Pancreas (tissue), 10 donors: ENCODE measurements at regions not wholly inside any gene's neighbourhood (a gene's known extent, or its start where the extent isn't known, plus 50 kb on each side); places are given as distances from the start of the nearest gene placed in this dataset.

ENCODE experiments used
- ATAC-seq, 4 donors: fragments of 200-7000 bp; cut with Tn5 transposase; one replicate each; pipeline versions ENCODE4 v1.8.0 to v1.9.1; 2020; ENCODE audit warnings: mild to moderate bottlenecking in 4 of 4, moderate library complexity in 4 of 4
- DNase-seq, 6 donors: peaks; one replicate each; pipeline ENCODE4 v3.0.0-alpha.2; 2020
- FAIRE-seq: peaks from 2 replicates; lab custom pipeline; 2012; peaks lifted over from hg19 to GRCh38; lab: Jason Lieb, UNC
- H3K27ac ChIP-seq, 4 donors: fragments of 200-600 bp; sonication (generic); 1 replicate in 3 of 4; 2 replicates in 1 of 4; pipeline versions ENCODE4 v1.5.0 to v1.8.0; 2020
- H3K27me3 ChIP-seq, 4 donors: fragments of 200-600 bp; one replicate each; pipeline ENCODE4 v1.8.0; 2021
- H3K36me3 ChIP-seq, 3 donors: fragments of 200-600 bp; sonication (generic) in 1 of 3; one replicate each; pipeline versions ENCODE4 v1.5.0 to v1.8.0; 2020 to 2021
- H3K4me1 ChIP-seq, 3 donors: fragments of 200-600 bp; one replicate each; pipeline ENCODE4 v1.8.0; 2021
- H3K4me3 ChIP-seq, 4 donors: fragments of 200-600 bp; sonication (generic) in 2 of 4; one replicate each; pipeline versions ENCODE4 v1.5.0 to v1.8.0; 2020 to 2021
- H3K9me3 ChIP-seq, 4 donors: fragments of 200-600 bp; one replicate each; pipeline ENCODE4 v1.8.0; 2021
- CTCF ChIP-seq, 4 donors: fragments of 200-600 bp; sonication (generic) in 3 of 4; IDR thresholded peaks; one replicate each; pipeline versions ENCODE4 v1.5.0 to v1.8.0; 2021; ENCODE audit warnings: antibody characterized with exemption in 4 of 4
- WGBS, 2 donors: extraction: QIAGEN DNeasy Blood & Tissue Kit; methylation state at CpG; one replicate each; pipeline ENCODE4 v1.1.7; 2013; 5-methylcytosine and 5-hydroxymethylcytosine counted together
- intact Hi-C, 3 donors: fragments of 100-400 bp; cut with DNase I; formaldehyde crosslinking; loops; one replicate each; pipeline versions ENCODE4 v1.11.1 to v1.14.2; 2022
- donor health status: healthy with polysubstance abuse.
- donor health status: DM: no; HTN: no; CAD: no; lungs with moderate emphysema.
- donor health status: DM: no; HTN: no; CAD: no.
- donor health status: control.
- donor health status: control.
- donor health status: Bipolar disorder and iron deficiency.
- donor health status: DM: yes; HTN: yes; CAD: no.
- donor health status: DM: no; HTN: no; CAD: no.
- donor health status: DM: no; HTN: no; CAD: no.
- donor health status: DM: yes; HTN: yes; CAD: no.

DNA sequence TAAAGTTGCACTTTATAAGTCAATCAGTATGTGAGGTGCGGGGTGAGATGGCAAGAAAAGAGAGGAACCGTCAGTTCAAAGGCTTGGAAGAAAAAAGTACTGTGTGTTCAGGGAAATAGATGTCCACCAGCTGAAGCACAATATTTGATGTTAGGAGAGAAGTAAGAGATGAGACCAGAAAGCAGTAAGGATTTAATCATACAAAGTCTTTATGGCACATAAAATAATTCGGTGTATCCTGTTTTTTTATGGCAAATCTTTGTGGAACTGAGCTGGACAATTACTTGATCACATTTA, 197.2 kb downstream of the FAXC start:
- ATAC-seq, result no peak
- 7 to 21% methylated on average over 3 of the region's 3 CpGs for WGBS, 2 donors
- no peaks in the 10 kb centered on the region for H3K9me3 ChIP-seq
- H3K27me3 ChIP-seq, result no peaks in the 10 kb centered on the region
- TF ChIP-seq CTCF (IDR thresholded peaks at IDR 0.05), result no peak
- no peak for DNase-seq
- peaks cover 0 to 5% (median 0%) of the 10 kb centered on the region in 3 donors for H3K4me1 ChIP-seq
- H3K36me3 ChIP-seq, result no peaks in the 10 kb centered on the region
- no peak for FAIRE-seq
- H3K27ac ChIP-seq, result no peak overlapping the region
- intact Hi-C loops, result no loop called here
- no peak overlapping the region for H3K4me3 ChIP-seq

DNA sequence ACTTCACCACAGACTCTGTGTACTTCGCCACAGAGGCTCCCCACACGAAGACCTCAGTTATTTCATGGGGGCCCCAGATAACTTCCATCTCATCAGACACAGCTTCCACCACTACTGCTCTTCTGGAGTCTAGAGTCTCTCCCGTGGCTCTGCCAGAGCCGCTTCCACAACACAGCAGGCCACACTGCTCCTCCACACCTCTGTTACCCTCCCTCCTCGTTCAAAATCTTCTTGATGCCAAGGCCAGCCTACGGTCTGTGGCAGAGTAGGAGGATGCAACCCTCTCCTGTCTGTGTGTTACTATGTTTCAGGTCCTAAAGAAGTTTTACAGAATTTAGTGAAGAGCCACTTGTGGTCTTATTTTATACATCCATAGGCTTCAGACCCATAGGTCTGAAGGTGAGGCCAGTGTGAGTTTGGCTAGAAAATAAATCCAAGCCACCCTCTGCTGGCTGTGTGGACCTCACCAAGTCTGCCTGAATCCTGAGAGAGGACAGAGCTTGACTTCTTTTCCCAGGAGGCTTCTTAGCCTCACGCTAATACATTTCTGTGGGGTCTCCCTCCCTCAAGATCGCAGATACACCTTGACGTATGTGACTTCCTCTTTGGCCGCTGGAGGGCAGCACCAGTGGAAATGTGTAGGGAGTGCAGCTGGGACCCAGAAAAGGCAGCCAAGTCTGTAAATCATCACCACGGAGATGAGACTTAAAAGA, 197.7 kb downstream of the FAXC start:
- Histone ChIP-seq H3K36me3 (no peaks in the 10 kb centered on the region), H3K27me3 (no peaks in the 10 kb centered on the region), H3K9me3 (no peaks in the 10 kb centered on the region), H3K4me3 (no peak overlapping the region), H3K27ac (no peak overlapping the region), H3K4me1 (peaks cover 0 to 5% (median 0%) of the 10 kb centered on the region in 3 donors)
- DNase-seq, result peak in 3 of 6 donors; percentile 7 to 66 (median 25)
- peak in 2 of 4 donors; percentile 61 to 63 for ATAC-seq
- peak in 3 of 4 donors; percentile 22 to 35 (median 25) for TF ChIP-seq CTCF (IDR thresholded peaks at IDR 0.05)
- intact Hi-C loops, result no loop called here
- no peak for FAIRE-seq
- 40 to 47% methylated on average over 11 of the region's 11 CpGs for WGBS, 2 donors

DNA sequence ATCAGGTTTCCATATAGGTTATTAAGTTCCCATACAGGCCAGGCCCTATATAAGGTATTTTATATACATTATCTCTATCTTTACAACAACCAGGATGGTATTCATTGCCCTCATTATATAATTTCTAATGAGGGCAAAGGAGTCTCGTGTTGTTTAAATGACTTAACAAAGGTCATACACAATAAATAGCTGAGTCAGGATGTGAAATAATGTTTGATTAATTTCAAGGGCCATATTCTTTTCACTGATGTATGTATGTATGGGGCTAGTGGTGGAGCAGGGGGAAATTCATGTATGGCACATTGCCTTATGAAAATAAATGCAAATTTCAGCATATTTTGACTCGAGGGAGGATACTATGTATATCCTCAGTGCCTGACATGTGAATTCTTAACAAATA, 200.7 kb downstream of the FAXC start:
- Histone ChIP-seq H3K36me3 (no peaks in the 10 kb centered on the region), H3K27ac (no peak overlapping the region), H3K4me3 (no peak overlapping the region), H3K27me3 (no peaks in the 10 kb centered on the region), H3K9me3 (no peaks in the 10 kb centered on the region), H3K4me1 (peaks cover 0 to 5% (median 0%) of the 10 kb centered on the region in 3 donors)
- ATAC-seq, result no peak
- no peak for DNase-seq
- 50 to 65% methylated on average over 2 of the region's 2 CpGs for WGBS, 2 donors
- no peak for FAIRE-seq
- no peak for TF ChIP-seq CTCF (IDR thresholded peaks at IDR 0.05)
- intact Hi-C loops, result no loop called here

GRCh38 chr6:99148111-99148510, 200.4 kb upstream of the FBXL4 start:
- TF ChIP-seq CTCF (IDR thresholded peaks at IDR 0.05), result no peak
- ATAC-seq, result no peak
- Histone ChIP-seq H3K4me1 (peaks cover 0 to 5% (median 0%) of the 10 kb centered on the region in 3 donors), H3K27ac (no peak overlapping the region), H3K27me3 (no peaks in the 10 kb centered on the region), H3K4me3 (no peak overlapping the region), H3K36me3 (no peaks in the 10 kb centered on the region), H3K9me3 (no peaks in the 10 kb centered on the region)
- no peak for DNase-seq
- WGBS, 2 donors, result 49 to 63% methylated on average over 2 of the region's 2 CpGs
- intact Hi-C loops, result no loop called here
- no peak for FAIRE-seq

GRCh38 chr6:99147206-99147605, 199.5 kb upstream of the FBXL4 start:
- no peak for ATAC-seq
- Histone ChIP-seq H3K4me1 (peaks cover 0 to 5% (median 0%) of the 10 kb centered on the region in 3 donors), H3K36me3 (no peaks in the 10 kb centered on the region), H3K27me3 (no peaks in the 10 kb centered on the region), H3K27ac (no peak overlapping the region), H3K4me3 (no peak overlapping the region), H3K9me3 (no peaks in the 10 kb centered on the region)
- FAIRE-seq, result no peak
- 66 to 76% methylated on average over 5 of the region's 5 CpGs for WGBS, 2 donors
- no peak for DNase-seq
- intact Hi-C loops, result no loop called here
- no peak for TF ChIP-seq CTCF (IDR thresholded peaks at IDR 0.05)
